K562 (cell line): ENCODE measurements at regions not wholly inside any gene's neighbourhood (a gene's known extent, or its start where the extent isn't known, plus 50 kb on each side); places are given as distances from the start of the nearest gene placed in this dataset.

Experiments used
- E2F5 ChIP-seq: sonication (generic); formaldehyde crosslinking; IDR thresholded peaks from 2 replicates; pipeline ENCODE4 v1.8.0; 2022; ENCODE audit warnings: mild to moderate bottlenecking, missing genetic modification reagents
- HIVEP1 ChIP-seq: fragments of 250-450 bp; sonication (Bioruptor Pico); IDR thresholded peaks from 2 replicates; pipeline ENCODE4 v1.4.0; 2020; ENCODE audit warnings: mild to moderate bottlenecking
- IFI16 ChIP-seq: fragments of 250-450 bp; sonication (Bioruptor Pico); IDR thresholded peaks from 2 replicates; pipeline ENCODE4 v2.1.2; 2022; ENCODE audit warnings: mild to moderate bottlenecking, inconsistent platforms
- LCOR ChIP-seq: sonication (generic); formaldehyde crosslinking; IDR thresholded peaks from 2 replicates; pipeline ENCODE4 v1.8.0; 2022; ENCODE audit warnings: mild to moderate bottlenecking, missing genetic modification reagents
- MEF2A ChIP-seq: IDR thresholded peaks from 2 replicates; pipeline ENCODE4 v1.6.1; 2011; ENCODE audit warnings: low read depth, mild to moderate bottlenecking, low read length, moderate library complexity; ENCODE audit not compliant: control insufficient read depth
- NCOA2 ChIP-seq, 2 experiments: fragments of 450-650 bp; IDR thresholded peaks; 2 replicates each; pipeline ENCODE4 v1.6.1; 2018; ENCODE audit warnings: mild to moderate bottlenecking in 2 of 2, moderate library complexity in 1 of 2; ENCODE audit not compliant: partially characterized antibody in 2 of 2
- NCOA4 ChIP-seq: fragments of 450-650 bp; IDR thresholded peaks from 2 replicates; pipeline ENCODE4 v1.6.1; 2018; ENCODE audit warnings: mild to moderate bottlenecking; ENCODE audit not compliant: partially characterized antibody
- RBM22 ChIP-seq: fragments of 200-400 bp; formaldehyde crosslinking; IDR thresholded peaks from 2 replicates; pipeline ENCODE4 v1.6.1; 2018; ENCODE audit warnings: low read length, low read depth; ENCODE audit not compliant: poor library complexity, severe bottlenecking
- ZFP1 ChIP-seq: fragments of 450-650 bp; formaldehyde crosslinking; IDR thresholded peaks from 2 replicates; pipeline ENCODE4 v1.4.0; 2020; ENCODE audit warnings: mild to moderate bottlenecking, mixed read lengths
- ZNF644 ChIP-seq: fragments of 200-800 bp; sonication (Bioruptor generic); IDR thresholded peaks from 2 replicates; pipeline ENCODE4 v1.6.1; 2016; ENCODE audit warnings: low read depth, missing genetic modification characterization, missing compliant biosample characterization
- TF ChIP-seq, protein P1 (sequence below): sonication (generic); formaldehyde crosslinking; IDR thresholded peaks from 2 replicates; pipeline ENCODE4 v1.8.0; 2023; ENCODE audit warnings: mild to moderate bottlenecking, missing genetic modification reagents
- TF ChIP-seq, protein P2 (sequence below), 2 experiments: fragments of 450-650 bp; IDR thresholded peaks; 2 replicates each; pipeline ENCODE4 v1.6.1; 2016

DNA sequence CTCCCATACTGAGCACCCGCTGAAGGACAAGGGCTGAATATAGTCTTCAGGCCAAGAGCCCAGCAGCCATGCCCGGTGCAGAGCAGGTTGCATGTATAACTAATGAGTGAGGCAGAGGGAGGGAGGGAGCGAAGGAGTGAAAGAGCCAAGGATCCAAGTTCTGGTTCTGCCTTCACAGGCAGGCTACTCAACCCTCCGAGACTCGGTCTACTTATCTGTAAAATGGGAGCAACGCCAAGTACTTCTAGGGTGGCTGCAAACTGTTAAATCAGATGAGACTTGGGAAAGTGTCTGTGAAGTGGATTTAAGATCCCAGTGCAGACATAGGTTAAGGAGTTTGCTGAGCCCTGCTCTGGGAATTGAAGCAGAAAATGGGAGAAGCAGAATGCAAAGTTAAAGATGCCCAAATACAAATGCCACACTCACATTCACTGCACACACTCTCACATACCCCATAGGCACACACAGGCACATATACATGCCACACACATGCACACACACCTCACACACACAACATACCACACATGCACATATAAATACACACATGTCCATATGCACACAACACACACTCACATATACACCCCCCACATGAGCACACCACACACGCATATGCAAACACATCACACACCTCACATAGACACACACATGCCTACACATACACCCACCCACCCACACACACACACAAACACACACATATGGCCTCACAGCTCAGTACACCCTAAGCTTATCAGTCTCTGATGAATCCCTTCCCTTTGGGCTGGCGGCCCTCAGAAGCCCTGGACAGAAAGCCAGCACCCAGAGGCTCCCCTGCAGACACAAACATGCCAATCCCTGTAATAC is 76.7 kb downstream of the PITPNM2 start (continued):
- TF ChIP-seq HIVEP1 (CRISPR knock-in tag), result no peak
- no peak for TF ChIP-seq ZNF644 (tag)
- no peak for TF ChIP-seq ZFP1 (CRISPR knock-in tag)
- TF ChIP-seq LCOR, result no peak
- TF ChIP-seq, protein P1, sequence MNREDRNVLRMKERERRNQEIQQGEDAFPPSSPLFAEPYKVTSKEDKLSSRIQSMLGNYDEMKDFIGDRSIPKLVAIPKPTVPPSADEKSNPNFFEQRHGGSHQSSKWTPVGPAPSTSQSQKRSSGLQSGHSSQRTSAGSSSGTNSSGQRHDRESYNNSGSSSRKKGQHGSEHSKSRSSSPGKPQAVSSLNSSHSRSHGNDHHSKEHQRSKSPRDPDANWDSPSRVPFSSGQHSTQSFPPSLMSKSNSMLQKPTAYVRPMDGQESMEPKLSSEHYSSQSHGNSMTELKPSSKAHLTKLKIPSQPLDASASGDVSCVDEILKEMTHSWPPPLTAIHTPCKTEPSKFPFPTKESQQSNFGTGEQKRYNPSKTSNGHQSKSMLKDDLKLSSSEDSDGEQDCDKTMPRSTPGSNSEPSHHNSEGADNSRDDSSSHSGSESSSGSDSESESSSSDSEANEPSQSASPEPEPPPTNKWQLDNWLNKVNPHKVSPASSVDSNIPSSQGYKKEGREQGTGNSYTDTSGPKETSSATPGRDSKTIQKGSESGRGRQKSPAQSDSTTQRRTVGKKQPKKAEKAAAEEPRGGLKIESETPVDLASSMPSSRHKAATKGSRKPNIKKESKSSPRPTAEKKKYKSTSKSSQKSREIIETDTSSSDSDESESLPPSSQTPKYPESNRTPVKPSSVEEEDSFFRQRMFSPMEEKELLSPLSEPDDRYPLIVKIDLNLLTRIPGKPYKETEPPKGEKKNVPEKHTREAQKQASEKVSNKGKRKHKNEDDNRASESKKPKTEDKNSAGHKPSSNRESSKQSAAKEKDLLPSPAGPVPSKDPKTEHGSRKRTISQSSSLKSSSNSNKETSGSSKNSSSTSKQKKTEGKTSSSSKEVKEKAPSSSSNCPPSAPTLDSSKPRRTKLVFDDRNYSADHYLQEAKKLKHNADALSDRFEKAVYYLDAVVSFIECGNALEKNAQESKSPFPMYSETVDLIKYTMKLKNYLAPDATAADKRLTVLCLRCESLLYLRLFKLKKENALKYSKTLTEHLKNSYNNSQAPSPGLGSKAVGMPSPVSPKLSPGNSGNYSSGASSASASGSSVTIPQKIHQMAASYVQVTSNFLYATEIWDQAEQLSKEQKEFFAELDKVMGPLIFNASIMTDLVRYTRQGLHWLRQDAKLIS (CRISPR knock-in tag), result no peak
- TF ChIP-seq MEF2A, result no peak
- TF ChIP-seq IFI16 (CRISPR knock-in tag), result no peak
- no peak for TF ChIP-seq RBM22
- TF ChIP-seq E2F5 (CRISPR knock-in tag), result no peak
- no peak for TF ChIP-seq NCOA4
- no peak for TF ChIP-seq NCOA2 (IDR thresholded peaks at IDR 0.05; ENCODE audit: partially characterized antibody in 2 of 2)
- TF ChIP-seq, protein P2, sequence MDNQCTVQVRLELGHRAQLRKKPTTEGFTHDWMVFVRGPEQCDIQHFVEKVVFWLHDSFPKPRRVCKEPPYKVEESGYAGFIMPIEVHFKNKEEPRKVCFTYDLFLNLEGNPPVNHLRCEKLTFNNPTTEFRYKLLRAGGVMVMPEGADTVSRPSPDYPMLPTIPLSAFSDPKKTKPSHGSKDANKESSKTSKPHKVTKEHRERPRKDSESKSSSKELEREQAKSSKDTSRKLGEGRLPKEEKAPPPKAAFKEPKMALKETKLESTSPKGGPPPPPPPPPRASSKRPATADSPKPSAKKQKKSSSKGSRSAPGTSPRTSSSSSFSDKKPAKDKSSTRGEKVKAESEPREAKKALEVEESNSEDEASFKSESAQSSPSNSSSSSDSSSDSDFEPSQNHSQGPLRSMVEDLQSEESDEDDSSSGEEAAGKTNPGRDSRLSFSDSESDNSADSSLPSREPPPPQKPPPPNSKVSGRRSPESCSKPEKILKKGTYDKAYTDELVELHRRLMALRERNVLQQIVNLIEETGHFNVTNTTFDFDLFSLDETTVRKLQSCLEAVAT (IDR thresholded peaks at IDR 0.05), result 0 out of 4 replicates have a peak, but pooled peaks of 1 of the 2 experiments have one; percentile 30
